Transverse colon (tissue), 4 donors: ENCODE measurements at regions not wholly inside any gene's neighbourhood (a gene's known extent, or its start where the extent isn't known, plus 50 kb on each side); places are given as distances from the start of the nearest gene placed in this dataset.

Source experiments
- EP300 ChIP-seq: sonication (generic); formaldehyde crosslinking; IDR thresholded peaks from one replicate; pipeline ENCODE4 v1.6.1; 2017; ENCODE audit warnings: antibody characterized with exemption, low read depth
- POLR2A ChIP-seq: fragments of 450-650 bp; IDR thresholded peaks from one replicate; pipeline ENCODE4 v1.6.1; 2016; ENCODE audit warnings: antibody characterized with exemption, mild to moderate bottlenecking, moderate library complexity
- POLR2AphosphoS5 ChIP-seq, 3 donors: sonication (generic); formaldehyde crosslinking; IDR thresholded peaks; one replicate each; pipeline ENCODE4 v1.6.1; 2016; ENCODE audit warnings: antibody characterized with exemption in 3 of 3
- TF ChIP-seq, protein P1 (sequence below), 5 experiments: fragments of 200-600 bp in 3 of 5; fragments of 450-650 bp in 2 of 5; sonication (generic) in 3 of 5; IDR thresholded peaks; 1 replicate in 2 of 5; 2 replicates in 3 of 5; pipeline ENCODE4 v1.5.1; 2016 to 2017; ENCODE audit warnings: antibody characterized with exemption in 5 of 5, inconsistent platforms in 3 of 5, mild to moderate bottlenecking in 2 of 5, moderate library complexity in 1 of 5

DNA sequence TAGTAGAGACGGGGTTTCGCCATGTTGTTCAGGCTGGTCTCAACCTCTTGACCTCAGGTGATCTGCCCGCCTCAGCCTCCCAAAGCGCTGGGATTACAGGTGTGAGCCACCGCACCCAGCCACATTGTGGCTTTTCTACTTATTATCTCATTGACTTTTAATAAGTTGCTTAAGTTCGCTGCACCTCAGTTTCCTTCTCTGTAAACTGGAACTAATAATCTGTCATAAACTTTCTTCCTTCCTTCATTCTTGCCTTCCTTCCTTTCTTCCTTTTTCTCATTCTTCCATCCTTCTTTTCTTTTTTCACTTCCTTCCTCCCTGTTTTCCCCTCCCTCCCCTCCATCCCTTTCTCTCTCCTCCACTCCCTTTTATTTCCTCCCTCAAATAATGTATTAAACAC, 192.2 kb downstream of the MAF start:
- TF ChIP-seq, protein P1, sequence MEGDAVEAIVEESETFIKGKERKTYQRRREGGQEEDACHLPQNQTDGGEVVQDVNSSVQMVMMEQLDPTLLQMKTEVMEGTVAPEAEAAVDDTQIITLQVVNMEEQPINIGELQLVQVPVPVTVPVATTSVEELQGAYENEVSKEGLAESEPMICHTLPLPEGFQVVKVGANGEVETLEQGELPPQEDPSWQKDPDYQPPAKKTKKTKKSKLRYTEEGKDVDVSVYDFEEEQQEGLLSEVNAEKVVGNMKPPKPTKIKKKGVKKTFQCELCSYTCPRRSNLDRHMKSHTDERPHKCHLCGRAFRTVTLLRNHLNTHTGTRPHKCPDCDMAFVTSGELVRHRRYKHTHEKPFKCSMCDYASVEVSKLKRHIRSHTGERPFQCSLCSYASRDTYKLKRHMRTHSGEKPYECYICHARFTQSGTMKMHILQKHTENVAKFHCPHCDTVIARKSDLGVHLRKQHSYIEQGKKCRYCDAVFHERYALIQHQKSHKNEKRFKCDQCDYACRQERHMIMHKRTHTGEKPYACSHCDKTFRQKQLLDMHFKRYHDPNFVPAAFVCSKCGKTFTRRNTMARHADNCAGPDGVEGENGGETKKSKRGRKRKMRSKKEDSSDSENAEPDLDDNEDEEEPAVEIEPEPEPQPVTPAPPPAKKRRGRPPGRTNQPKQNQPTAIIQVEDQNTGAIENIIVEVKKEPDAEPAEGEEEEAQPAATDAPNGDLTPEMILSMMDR (IDR thresholded peaks at IDR 0.05), result no peak
- TF ChIP-seq POLR2AphosphoS5 (IDR thresholded peaks at IDR 0.05) (no peak), POLR2A (no peak), EP300 (no peak)
